OCI-LY1 (cell line): ENCODE measurements at regions not wholly inside any gene's neighbourhood (a gene's known extent, or its start where the extent isn't known, plus 50 kb on each side); places are given as distances from the start of the nearest gene placed in this dataset.

Source experiments
- H2AFZ ChIP-seq: fragments of 200-600 bp; sonication (generic), shearing (Covaris generic); 2 replicates; pipeline ENCODE4 v1.6.0; 2014; ENCODE audit warnings: antibody characterized with exemption, mild to moderate bottlenecking, low read length
- H3F3A ChIP-seq: fragments of 200-600 bp; sonication (generic), shearing (Covaris generic); 2 replicates; pipeline ENCODE4 v1.6.0; 2014; ENCODE audit warnings: mild to moderate bottlenecking, antibody characterized with exemption, low read length, moderate library complexity; ENCODE audit not compliant: insufficient read depth
- H3K27ac ChIP-seq: fragments of 200-600 bp; sonication (generic); 2 replicates; pipeline ENCODE4 v1.5.1; 2014; ENCODE audit warnings: low read length, mixed run types, mild to moderate bottlenecking, low read depth; ENCODE audit not compliant: poor library complexity, severe bottlenecking
- H3K27me3 ChIP-seq: fragments of 200-600 bp; sonication (generic); 2 replicates; pipeline ENCODE4 v1.6.0; 2014; ENCODE audit warnings: antibody characterized with exemption, mild to moderate bottlenecking, low read length, moderate library complexity; ENCODE audit not compliant: insufficient read depth
- H3K36me3 ChIP-seq: fragments of 200-600 bp; sonication (generic); 2 replicates; pipeline ENCODE4 v1.6.1; 2014; ENCODE audit warnings: mild to moderate bottlenecking, antibody characterized with exemption, low read length, moderate library complexity, mixed read lengths; ENCODE audit not compliant: insufficient read depth
- H3K4me1 ChIP-seq: fragments of 200-600 bp; sonication (generic); 2 replicates; pipeline ENCODE4 v1.5.1; 2014; ENCODE audit warnings: mild to moderate bottlenecking, low read length, moderate library complexity; ENCODE audit not compliant: insufficient read depth, severe bottlenecking
- H3K4me2 ChIP-seq: fragments of 200-600 bp; sonication (generic), shearing (Covaris generic); 2 replicates; pipeline ENCODE4 v1.6.1; 2014; ENCODE audit warnings: low read length
- H3K4me3 ChIP-seq: fragments of 200-600 bp; sonication (generic); 2 replicates; pipeline ENCODE4 v1.5.1; 2014; ENCODE audit warnings: low read length, low read depth, mild to moderate bottlenecking, mixed read lengths; ENCODE audit not compliant: poor library complexity, severe bottlenecking
- H3K79me2 ChIP-seq: fragments of 200-600 bp; shearing (Covaris generic); 2 replicates; pipeline ENCODE4 v1.6.1; 2016; ENCODE audit warnings: mixed run types, low read length, mixed read lengths; ENCODE audit not compliant: insufficient read depth
- H3K9ac ChIP-seq: fragments of 200-600 bp; sonication (generic), shearing (Covaris generic); 2 replicates; pipeline ENCODE4 v1.6.1; 2014; ENCODE audit warnings: mild to moderate bottlenecking, low read length, mixed read lengths
- H3K9me2 ChIP-seq: fragments of 200-600 bp; sonication (generic), shearing (Covaris generic); 2 replicates; pipeline ENCODE4 v1.6.1; 2014; ENCODE audit warnings: low read depth, mild to moderate bottlenecking, low read length, mixed read lengths
- H3K9me3 ChIP-seq: fragments of 200-600 bp; shearing (Covaris generic); 2 replicates; pipeline ENCODE4 v1.6.1; 2014; ENCODE audit warnings: low read length, mixed read lengths
- H4K20me1 ChIP-seq: fragments of 200-600 bp; sonication (generic), shearing (Covaris generic); 2 replicates; pipeline ENCODE4 v1.6.0; 2016; ENCODE audit warnings: mild to moderate bottlenecking, low read length; ENCODE audit not compliant: insufficient read depth
- EZH2 ChIP-seq: fragments of 200-600 bp; sonication (generic), shearing (Covaris generic); IDR thresholded peaks from 2 replicates; pipeline ENCODE4 v1.8.0; 2017; ENCODE audit warnings: borderline replicate concordance, mixed run types, mild to moderate bottlenecking, antibody characterized with exemption, low read length, moderate library complexity, mixed read lengths
- TF ChIP-seq, protein P1 (sequence below): fragments of 200-600 bp; sonication (generic), shearing (Covaris generic); IDR thresholded peaks from 2 replicates; pipeline ENCODE4 v1.5.1; 2017; ENCODE audit warnings: mild to moderate bottlenecking, antibody characterized with exemption, low read length, moderate library complexity, mixed read lengths

DNA sequence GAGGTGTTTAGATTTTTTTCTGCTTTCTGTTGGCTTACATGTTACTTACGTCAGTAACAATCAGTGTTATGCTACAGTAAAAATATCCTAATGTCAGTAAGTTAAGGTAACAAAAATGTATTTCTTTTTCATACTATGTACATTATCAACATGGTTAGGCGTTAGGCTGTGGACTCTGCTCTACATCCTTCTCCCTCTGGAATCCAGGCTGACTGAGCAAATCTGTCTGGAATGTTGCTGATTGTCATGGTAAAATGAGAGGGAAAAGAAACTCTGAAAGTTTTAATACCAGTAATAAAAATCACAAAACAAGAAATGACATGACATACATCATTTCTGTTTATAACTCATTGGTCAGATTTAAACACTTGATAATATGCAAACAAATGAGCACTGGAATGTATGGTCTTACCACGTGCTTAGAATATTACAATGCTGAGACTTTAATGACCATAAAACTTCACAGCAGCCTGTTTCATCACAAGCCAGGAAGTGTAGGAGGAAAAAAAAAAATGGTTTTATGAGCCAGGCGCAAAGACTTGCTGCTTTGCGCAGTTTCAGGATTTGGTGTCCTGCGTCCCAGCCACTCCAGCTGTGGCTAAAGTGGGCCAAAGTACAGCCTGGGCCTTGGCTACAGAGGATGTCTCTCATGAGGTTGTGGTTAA is 252.4 kb downstream of the FSIP2 start:
- Histone ChIP-seq H3K9me3 (no peaks in the 10 kb centered on the region), H3K4me1 (no peaks in the 10 kb centered on the region), H3K9ac (no peak overlapping the region), H3K4me3 (no peak overlapping the region), H3F3A (no peaks in the 10 kb centered on the region), H3K27me3 (no peaks in the 10 kb centered on the region), H3K4me2 (no peak overlapping the region), H2AFZ (no peak overlapping the region), H3K27ac (no peak overlapping the region), H3K36me3 (no peaks in the 10 kb centered on the region), H3K79me2 (no peaks in the 10 kb centered on the region), H3K9me2 (no peaks in the 10 kb centered on the region), H4K20me1 (no peaks in the 10 kb centered on the region)
- no peak for TF ChIP-seq EZH2
- TF ChIP-seq, protein P1, sequence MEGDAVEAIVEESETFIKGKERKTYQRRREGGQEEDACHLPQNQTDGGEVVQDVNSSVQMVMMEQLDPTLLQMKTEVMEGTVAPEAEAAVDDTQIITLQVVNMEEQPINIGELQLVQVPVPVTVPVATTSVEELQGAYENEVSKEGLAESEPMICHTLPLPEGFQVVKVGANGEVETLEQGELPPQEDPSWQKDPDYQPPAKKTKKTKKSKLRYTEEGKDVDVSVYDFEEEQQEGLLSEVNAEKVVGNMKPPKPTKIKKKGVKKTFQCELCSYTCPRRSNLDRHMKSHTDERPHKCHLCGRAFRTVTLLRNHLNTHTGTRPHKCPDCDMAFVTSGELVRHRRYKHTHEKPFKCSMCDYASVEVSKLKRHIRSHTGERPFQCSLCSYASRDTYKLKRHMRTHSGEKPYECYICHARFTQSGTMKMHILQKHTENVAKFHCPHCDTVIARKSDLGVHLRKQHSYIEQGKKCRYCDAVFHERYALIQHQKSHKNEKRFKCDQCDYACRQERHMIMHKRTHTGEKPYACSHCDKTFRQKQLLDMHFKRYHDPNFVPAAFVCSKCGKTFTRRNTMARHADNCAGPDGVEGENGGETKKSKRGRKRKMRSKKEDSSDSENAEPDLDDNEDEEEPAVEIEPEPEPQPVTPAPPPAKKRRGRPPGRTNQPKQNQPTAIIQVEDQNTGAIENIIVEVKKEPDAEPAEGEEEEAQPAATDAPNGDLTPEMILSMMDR: no peak

DNA sequence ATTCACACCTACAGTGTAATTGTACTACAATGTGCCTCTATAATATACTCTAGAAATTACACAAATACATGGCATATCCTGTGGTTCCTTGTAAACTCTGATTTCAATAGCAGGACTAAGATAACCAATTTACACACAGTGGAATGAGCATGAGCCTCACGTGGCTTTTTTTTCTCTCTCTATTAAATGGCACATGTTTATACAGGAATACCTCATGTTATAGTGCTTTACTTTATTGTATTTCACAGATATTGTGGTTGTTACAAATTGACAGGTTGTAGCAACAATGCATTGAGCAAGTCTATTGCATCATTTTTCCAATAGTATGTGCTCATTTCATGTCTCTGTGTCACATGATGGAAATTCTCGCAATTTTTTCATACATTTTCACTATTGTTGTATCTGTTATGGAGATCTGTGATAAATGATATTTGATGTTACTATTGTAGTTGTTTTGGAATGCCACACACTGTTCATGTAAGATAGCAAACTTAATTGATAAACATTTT is 260.0 kb downstream of the FSIP2 start:
- Histone ChIP-seq H3K27ac (no peak overlapping the region), H3K9ac (no peak overlapping the region), H3K36me3 (no peaks in the 10 kb centered on the region), H3K79me2 (no peaks in the 10 kb centered on the region), H3K9me2 (no peaks in the 10 kb centered on the region; the same call in 1 of the 2 replicates), H3F3A (no peaks in the 10 kb centered on the region), H2AFZ (no peak overlapping the region), H3K4me2 (no peak overlapping the region), H3K27me3 (no peaks in the 10 kb centered on the region), H3K4me3 (no peak overlapping the region), H3K4me1 (no peaks in the 10 kb centered on the region), H4K20me1 (no peaks in the 10 kb centered on the region), H3K9me3 (no peaks in the 10 kb centered on the region)
- TF ChIP-seq EZH2: no peak
- TF ChIP-seq, protein P1: no peak

DNA sequence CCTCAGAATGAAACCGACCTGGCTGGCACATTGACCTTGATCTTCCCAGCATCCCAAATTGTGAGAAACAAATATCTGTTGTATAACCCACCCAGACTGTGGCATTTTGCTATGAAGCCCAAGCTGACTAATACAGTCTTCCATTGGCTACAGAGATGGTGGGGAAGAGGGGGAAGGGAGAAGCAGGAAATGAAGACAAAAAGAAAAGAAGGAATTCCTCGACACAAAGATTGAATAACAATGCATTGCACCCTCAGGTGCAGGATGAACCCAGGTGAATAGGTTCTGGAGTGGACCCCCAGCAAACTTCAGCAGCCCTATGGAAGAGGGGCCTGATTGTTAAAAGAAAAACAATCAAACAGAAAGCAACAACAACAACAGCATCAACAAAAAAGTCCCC is 270.7 kb downstream of the FSIP2 start:
- H4K20me1 ChIP-seq: no peaks in the 10 kb centered on the region
- H3K4me3 ChIP-seq: no peak overlapping the region
- no peaks in the 10 kb centered on the region for H3K4me1 ChIP-seq
- no peak overlapping the region for H3K4me2 ChIP-seq
- no peaks in the 10 kb centered on the region for H3K79me2 ChIP-seq
- H3K9me3 ChIP-seq: no peaks in the 10 kb centered on the region
- H3K9me2 ChIP-seq: no peaks in the 10 kb centered on the region
- TF ChIP-seq, protein P1: no peak
- TF ChIP-seq EZH2: no peak
- no peaks in the 10 kb centered on the region for H3K27me3 ChIP-seq
- H3K9ac ChIP-seq: no peak overlapping the region
- no peaks in the 10 kb centered on the region for H3K36me3 ChIP-seq
- H3F3A ChIP-seq: no peaks in the 10 kb centered on the region
- H3K27ac ChIP-seq: no peak overlapping the region
- H2AFZ ChIP-seq: no peak overlapping the region
